Mesothelial cell of epicardium (in vitro differentiated cells): ENCODE measurements at regions not wholly inside any gene's neighbourhood (a gene's known extent, or its start where the extent isn't known, plus 50 kb on each side); places are given as distances from the start of the nearest gene placed in this dataset.

Source experiments
- DNase-seq, 2 experiments: peaks; one replicate each; pipeline ENCODE4 v3.0.0; 2021; ENCODE audit warnings: low spot score in 2 of 2; ENCODE audit not compliant: unreplicated experiment in 2 of 2
- H3K27ac Mint-ChIP-seq: 2 replicates; pipeline ENCODE4 v1.8.0; 2021; ENCODE audit warnings: mixed read lengths
- H3K27me3 Mint-ChIP-seq: 2 replicates; pipeline ENCODE4 v1.8.0; 2021; ENCODE audit warnings: low read depth, mixed read lengths
- H3K36me3 Mint-ChIP-seq: 2 replicates; pipeline ENCODE4 v1.8.0; 2021; ENCODE audit warnings: mixed read lengths
- H3K4me1 Mint-ChIP-seq: 2 replicates; pipeline ENCODE4 v1.8.0; 2021; ENCODE audit warnings: mixed read lengths
- H3K4me3 Mint-ChIP-seq: 2 replicates; pipeline ENCODE4 v1.8.0; 2021; ENCODE audit warnings: mild to moderate bottlenecking, moderate library complexity, mixed read lengths
- H3K9me3 Mint-ChIP-seq: 2 replicates; pipeline ENCODE4 v1.8.0; 2021; ENCODE audit warnings: mixed read lengths
- TF ChIP-seq, protein P1 (sequence below): fragments of 200-600 bp; sonication (generic); IDR thresholded peaks from one replicate; pipeline ENCODE4 v1.5.0; 2021; ENCODE audit warnings: antibody characterized with exemption; ENCODE audit not compliant: unreplicated experiment

DNA sequence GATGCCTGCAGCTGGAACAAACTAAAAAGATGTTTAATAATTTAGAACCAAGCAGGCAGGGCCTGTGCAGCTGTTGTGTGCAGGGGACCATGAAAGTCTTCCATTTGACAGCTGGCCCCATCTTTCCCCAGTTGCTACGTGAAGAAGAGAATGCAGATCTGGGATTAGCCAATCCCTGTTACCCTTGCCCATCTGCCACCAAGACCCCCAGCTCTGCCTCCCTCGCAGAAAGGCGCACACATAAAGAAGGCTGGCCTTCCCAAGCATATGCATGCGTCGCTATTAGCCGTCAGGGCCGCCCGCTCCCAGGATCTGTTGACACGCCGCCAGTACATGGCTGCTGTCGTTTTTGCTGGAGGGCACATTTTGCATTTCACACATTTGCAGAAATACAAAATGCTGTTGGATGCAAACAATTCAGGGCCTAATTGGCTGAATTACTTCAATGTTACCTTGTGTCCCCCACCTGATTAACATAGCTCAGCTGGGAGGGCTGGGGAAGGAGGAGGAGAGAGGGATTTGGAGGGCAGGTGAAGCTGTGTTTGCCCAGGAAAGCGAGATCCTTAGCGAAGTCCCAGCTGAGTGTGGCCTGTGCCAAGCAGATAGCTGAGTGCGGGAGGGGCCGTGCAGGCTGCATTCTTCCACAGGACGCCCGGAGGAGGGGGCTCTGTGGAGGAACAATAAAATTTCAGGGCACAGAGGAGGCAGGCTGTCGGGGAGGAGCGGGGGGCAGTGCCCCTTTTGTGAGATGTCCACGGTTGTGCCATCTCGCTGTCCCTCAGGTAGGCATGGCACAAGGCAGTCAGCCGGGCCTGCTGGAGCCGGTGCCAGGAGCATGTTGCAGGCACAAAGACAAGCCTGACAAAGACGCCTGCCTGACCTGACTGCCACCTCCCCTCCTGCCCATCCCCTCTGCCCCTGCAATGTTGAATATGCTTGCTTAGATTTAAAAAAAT, 443.0 kb upstream of the MKI67 start:
- TF ChIP-seq, protein P1, sequence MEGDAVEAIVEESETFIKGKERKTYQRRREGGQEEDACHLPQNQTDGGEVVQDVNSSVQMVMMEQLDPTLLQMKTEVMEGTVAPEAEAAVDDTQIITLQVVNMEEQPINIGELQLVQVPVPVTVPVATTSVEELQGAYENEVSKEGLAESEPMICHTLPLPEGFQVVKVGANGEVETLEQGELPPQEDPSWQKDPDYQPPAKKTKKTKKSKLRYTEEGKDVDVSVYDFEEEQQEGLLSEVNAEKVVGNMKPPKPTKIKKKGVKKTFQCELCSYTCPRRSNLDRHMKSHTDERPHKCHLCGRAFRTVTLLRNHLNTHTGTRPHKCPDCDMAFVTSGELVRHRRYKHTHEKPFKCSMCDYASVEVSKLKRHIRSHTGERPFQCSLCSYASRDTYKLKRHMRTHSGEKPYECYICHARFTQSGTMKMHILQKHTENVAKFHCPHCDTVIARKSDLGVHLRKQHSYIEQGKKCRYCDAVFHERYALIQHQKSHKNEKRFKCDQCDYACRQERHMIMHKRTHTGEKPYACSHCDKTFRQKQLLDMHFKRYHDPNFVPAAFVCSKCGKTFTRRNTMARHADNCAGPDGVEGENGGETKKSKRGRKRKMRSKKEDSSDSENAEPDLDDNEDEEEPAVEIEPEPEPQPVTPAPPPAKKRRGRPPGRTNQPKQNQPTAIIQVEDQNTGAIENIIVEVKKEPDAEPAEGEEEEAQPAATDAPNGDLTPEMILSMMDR, result no peak
- H3K36me3 Mint-ChIP-seq, result no peaks in the 10 kb centered on the region
- no peak overlapping the region for H3K27ac Mint-ChIP-seq
- no peak overlapping the region for H3K4me3 Mint-ChIP-seq
- H3K27me3 Mint-ChIP-seq, result peaks cover 66% of the 10 kb centered on the region
- no peak for DNase-seq
- H3K9me3 Mint-ChIP-seq, result no peaks in the 10 kb centered on the region
- peaks cover 25% of the 10 kb centered on the region for H3K4me1 Mint-ChIP-seq

DNA sequence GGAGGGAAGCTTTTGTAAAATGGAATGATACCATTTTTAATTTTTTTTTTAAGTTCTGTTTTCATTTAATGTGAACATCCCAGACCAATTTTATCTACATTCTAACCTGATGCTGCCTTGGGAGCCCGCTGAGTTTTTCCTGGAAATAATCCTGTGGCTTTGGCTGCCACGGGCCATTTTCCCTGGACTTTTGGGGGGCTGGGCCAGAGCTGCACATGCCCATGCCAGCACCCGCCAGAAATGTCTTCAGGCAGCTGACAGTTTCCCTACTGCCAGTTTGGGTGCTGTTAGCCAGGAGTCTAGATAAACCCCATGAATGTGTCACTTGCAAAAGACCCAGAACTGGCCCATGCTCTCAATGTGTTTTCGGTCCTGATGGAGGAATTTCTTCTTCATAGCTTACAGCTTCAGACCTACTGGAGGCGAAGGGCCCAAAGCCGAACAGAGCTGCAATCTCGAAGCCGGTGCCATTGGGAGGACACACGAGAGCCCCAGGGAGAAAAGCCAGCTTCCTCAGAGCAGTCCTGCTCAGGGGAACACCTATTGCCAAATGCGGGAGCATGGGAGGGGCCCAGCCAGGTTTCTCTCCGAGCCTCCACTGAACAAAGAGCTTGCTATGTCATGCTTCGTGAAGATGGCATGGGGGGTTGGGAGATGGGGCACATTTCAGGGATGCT, 444.2 kb upstream of the MKI67 start:
- TF ChIP-seq, protein P1, result no peak
- Mint-ChIP-seq H3K4me1 (peaks cover 34% of the 10 kb centered on the region), H3K4me3 (no peak overlapping the region), H3K27ac (no peak overlapping the region), H3K36me3 (no peaks in the 10 kb centered on the region), H3K9me3 (no peaks in the 10 kb centered on the region), H3K27me3 (peaks cover 78% of the 10 kb centered on the region)
- DNase-seq, result no peak

GRCh38 chr10:128571071-128571470, 444.8 kb upstream of the MKI67 start:
- Mint-ChIP-seq H3K4me3 (no peak overlapping the region), H3K27me3 (peaks cover 80% of the 10 kb centered on the region), H3K4me1 (peaks cover 39% of the 10 kb centered on the region), H3K9me3 (no peaks in the 10 kb centered on the region), H3K27ac (no peak overlapping the region), H3K36me3 (no peaks in the 10 kb centered on the region)
- TF ChIP-seq, protein P1, result no peak
- DNase-seq, result no peak

DNA sequence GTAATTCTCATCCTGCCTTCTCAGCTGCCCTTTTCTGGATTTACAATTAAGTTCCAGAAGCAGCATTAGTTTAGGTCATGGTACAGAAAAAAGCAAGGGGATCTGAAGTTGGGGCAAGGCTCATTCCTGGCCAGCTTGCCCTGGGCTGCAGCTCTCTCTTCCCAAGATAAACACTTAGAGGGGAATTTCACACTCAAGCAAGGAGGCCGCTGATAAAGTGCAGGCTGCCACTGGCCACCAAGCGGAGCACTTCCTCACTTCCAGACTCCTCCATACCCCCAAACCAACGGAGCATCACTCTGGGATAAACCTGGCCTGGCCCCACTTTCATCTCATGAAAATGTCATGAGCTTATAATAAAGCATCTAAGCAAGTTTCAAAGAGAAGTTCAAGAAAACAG, 445.5 kb upstream of the MKI67 start:
- peaks cover 84% of the 10 kb centered on the region for H3K27me3 Mint-ChIP-seq
- peaks cover 39% of the 10 kb centered on the region for H3K4me1 Mint-ChIP-seq
- no peaks in the 10 kb centered on the region for H3K9me3 Mint-ChIP-seq
- no peak for DNase-seq
- H3K36me3 Mint-ChIP-seq, result no peaks in the 10 kb centered on the region
- no peak overlapping the region for H3K4me3 Mint-ChIP-seq
- TF ChIP-seq, protein P1, result no peak
- H3K27ac Mint-ChIP-seq, result no peak overlapping the region

GRCh38 chr10:128572696-128573095, 446.5 kb upstream of the MKI67 start:
- Mint-ChIP-seq H3K4me3 (no peak overlapping the region), H3K27ac (no peak overlapping the region), H3K4me1 (peaks cover 41% of the 10 kb centered on the region), H3K27me3 (peaks cover 85% of the 10 kb centered on the region), H3K36me3 (no peaks in the 10 kb centered on the region), H3K9me3 (no peaks in the 10 kb centered on the region)
- TF ChIP-seq, protein P1, result no peak
- no peak for DNase-seq
